Lower leg skin (tissue), 3 donors: ENCODE measurements at regions not wholly inside any gene's neighbourhood (a gene's known extent, or its start where the extent isn't known, plus 50 kb on each side); places are given as distances from the start of the nearest gene placed in this dataset.

Experiments
- CTCF ChIP-seq, 3 donors: fragments of 450-650 bp; IDR thresholded peaks; one replicate each; pipeline ENCODE4 v1.5.1; 2016; ENCODE audit warnings: antibody characterized with exemption in 3 of 3, mild to moderate bottlenecking in 3 of 3, moderate library complexity in 2 of 3
- POLR2A ChIP-seq, 2 donors: fragments of 450-650 bp; IDR thresholded peaks; one replicate each; pipeline ENCODE4 v1.6.1; 2016 to 2017; ENCODE audit warnings: antibody characterized with exemption in 2 of 2, mild to moderate bottlenecking in 1 of 2, moderate library complexity in 1 of 2

- no peak for TF ChIP-seq CTCF (IDR thresholded peaks at IDR 0.05)
- no peak for TF ChIP-seq POLR2A (IDR thresholded peaks at IDR 0.05)
Measured at GRCh38 chr6:102907181-102907580, 1513.7 kb downstream of the GRIK2 start.
